Prostate gland (tissue), 2 donors: ENCODE measurements at regions not wholly inside any gene's neighbourhood (a gene's known extent, or its start where the extent isn't known, plus 50 kb on each side); places are given as distances from the start of the nearest gene placed in this dataset.

Source experiments
- CTCF ChIP-seq, 4 experiments: fragments of 200-600 bp in 2 of 4; fragments of 450-650 bp in 2 of 4; sonication (generic) in 2 of 4; IDR thresholded peaks; 1 replicate in 3 of 4; 2 replicates in 1 of 4; pipeline ENCODE4 v1.5.1; 2016 to 2019; ENCODE audit warnings: antibody characterized with exemption in 4 of 4, mild to moderate bottlenecking in 2 of 4, moderate library complexity in 2 of 4
- POLR2A ChIP-seq: fragments of 450-650 bp; IDR thresholded peaks from one replicate; pipeline ENCODE4 v1.6.1; 2016; ENCODE audit warnings: antibody characterized with exemption, mild to moderate bottlenecking
- POLR2AphosphoS5 ChIP-seq: sonication (generic); formaldehyde crosslinking; IDR thresholded peaks from one replicate; pipeline ENCODE4 v1.6.1; 2017; ENCODE audit warnings: antibody characterized with exemption

GRCh38 chr5:73325546-73325945 is 123.0 kb downstream of the FOXD1 start:
- TF ChIP-seq CTCF (IDR thresholded peaks at IDR 0.05) (no peak), POLR2AphosphoS5 (no peak), POLR2A (no peak)
